GM18861 (cell line): ENCODE measurements at regions not wholly inside any gene's neighbourhood (a gene's known extent, or its start where the extent isn't known, plus 50 kb on each side); places are given as distances from the start of the nearest gene placed in this dataset.

Experiments used
- ATAC-seq: cut with Tn5 transposase; IDR thresholded peaks from one replicate; pipeline ENCODE4 v1.9.1; 2021; ENCODE audit not compliant: unreplicated experiment

DNA sequence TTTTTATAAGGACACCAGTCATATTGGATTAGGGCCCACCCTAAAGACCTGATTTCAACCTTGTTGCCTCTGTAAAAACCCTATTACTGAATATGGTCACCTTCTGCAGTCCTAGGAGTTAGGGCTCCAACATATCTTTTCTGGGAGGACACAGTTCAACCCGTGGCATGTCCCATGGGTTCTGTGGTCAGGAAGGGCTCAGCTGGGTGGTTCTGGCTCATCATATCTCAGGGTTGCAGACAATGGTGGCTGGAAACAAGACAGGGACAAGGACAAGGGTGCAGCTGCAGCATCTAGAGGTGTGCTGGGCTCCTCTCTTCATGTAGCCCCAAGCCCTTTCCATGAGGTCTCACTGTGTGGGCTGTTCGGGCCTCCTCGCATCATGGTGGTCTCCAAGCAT lies 63.1 kb upstream of the FOXF1 start:
- no peak for ATAC-seq

DNA sequence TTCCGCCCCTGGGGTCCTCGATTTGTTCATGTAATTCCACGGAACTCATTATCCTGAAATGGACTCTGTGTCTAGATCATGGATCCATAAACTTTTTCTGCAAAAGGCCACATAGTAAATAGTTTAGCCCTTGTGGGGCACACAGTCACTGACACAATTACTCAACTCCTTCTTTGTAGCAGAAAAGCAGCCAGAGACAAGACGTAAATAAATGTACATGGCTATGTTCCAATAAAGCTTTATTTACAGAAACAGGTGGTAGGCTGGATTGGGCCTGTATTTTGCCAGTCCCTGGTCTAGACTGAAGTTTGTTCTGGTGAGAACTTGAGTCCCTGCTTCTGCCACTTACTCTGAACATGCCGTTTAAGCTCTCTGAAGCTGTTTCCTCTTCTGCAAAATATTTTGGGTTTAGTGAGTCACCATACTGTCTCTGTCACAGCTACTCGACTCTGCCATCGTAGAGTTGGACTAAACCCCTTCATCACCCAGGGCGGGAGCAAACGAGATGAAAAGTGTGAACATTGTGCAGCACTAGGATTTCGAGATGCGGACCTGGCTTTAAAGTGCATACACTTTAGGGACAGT lies 61.9 kb upstream of the FOXF1 start:
- ATAC-seq, result no peak

DNA sequence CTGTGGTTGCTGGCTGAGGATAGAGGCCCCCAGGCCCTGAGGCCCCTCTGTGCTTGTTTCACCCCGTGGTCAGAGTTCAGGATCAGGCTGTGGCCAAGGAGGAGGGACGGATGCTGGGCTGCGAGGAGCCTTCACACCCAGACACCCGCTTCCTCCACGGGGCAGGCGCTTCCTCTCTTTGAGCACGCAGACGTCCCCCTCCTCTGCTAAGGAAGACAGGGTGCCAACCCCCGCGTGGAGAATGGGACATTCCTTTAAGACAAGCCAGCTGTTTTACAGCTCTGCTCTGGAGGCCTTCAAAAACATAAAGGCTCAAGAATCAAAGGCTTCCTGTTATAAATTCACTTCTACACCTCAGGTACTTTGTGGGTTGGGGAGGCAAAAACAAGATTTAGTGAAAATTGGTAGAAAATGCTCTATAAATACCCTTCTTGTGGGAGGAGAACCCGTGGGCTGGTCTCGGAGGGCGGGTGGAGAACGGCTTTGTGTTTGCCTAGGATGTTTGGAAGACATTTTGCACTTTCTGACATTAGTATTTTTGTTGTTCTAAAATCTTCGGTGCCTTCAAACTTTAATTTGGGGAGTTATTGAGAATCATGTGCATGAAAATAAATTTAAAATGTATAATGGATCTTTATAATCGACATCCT lies 60.8 kb upstream of the FOXF1 start:
- no peak for ATAC-seq

GRCh38 chr16:86450691-86451090 lies 59.6 kb upstream of the FOXF1 start:
- ATAC-seq, result no peak

DNA sequence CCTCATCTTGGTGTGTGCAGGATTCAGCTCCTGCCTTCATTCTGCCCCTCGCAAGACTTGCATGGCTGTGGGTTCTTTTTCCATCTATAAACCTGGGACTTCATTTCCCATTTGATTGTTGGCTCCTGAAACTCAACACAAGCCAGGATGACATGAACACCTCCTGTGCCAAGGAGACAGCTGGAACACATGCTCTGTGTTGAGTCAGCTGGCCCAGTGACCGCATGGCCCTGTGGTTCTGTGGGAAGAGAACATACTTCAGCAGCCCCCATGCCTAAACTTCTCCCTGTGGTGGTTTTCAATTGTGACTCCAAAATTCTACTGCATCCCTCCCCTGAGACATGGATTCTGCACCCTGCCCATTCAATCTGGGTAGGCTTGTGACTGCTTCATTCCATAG lies 57.9 kb upstream of the FOXF1 start:
- no peak for ATAC-seq

DNA sequence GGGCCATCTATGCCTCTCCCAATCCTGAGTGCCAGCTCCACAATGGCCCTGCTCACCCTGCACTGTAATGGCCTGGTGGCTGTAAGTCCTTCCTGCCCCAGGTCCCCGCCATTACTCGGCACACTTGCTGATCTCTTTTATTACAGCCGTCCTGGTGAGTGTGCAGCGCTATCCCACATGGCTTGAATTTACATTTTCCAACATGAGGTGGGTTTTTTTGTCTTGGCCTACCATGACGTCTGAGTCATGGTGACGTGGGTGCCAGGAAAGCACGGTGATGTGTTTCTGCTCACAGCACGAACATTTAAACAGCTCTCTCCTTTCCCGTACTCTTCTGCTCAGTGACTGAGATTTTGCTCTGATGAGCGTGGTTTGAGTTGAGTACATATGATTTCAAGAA lies 55.2 kb upstream of the FOXF1 start:
- no peak for ATAC-seq

DNA sequence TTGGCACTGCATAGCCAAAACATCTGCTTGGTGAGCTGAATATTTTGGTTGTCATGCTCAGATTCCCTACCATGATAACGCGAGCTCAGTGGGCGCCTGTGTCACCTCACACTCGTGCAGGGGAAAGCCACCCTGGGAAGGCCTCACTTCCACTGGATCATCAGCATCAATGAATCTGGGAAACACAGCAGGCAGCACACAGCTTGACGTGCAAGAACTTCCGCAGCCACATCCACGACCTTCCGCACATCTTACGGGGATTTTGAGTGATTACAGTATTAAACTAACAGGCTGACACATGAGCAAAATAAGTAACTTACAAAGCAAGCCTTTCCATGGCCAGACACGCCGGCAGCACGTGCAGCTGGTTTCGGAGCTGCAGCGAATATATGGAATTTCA lies 54.7 kb upstream of the FOXF1 start:
- no peak for ATAC-seq

DNA sequence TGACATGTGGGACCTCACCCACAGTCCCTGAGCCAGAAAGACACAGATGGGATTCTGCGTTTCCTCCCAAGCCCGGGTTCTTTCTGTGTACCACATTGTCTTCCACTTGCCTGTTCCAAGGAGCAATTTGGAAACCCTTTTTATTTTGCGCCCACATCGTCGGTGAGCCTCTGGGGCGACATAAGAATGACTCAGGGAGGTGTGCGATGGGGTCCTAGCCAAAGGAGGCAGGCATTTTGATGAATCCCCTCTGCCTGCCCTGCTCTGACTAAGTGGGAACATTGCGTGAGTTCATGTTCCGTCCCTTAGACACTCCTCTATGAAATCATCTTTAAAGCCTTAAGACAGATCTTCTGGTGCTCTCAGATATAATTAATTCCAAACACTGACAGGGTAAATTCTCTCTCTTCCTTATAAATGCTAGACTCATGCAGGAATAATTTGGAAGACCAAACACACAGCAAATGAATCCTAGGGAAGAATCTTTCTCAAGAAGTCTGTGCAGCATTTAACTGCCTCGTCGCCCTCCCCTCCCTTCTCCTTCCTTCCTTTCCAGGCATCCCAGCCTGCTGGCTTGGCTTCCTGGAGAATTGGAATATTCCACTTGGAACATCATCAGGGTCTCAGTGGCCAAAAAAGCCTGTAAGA lies 52.7 kb upstream of the FOXF1 start:
- no peak for ATAC-seq

GRCh38 chr16:86458149-86458777 lies 52.1 kb upstream of the FOXF1 start:
- ATAC-seq, result no peak

DNA sequence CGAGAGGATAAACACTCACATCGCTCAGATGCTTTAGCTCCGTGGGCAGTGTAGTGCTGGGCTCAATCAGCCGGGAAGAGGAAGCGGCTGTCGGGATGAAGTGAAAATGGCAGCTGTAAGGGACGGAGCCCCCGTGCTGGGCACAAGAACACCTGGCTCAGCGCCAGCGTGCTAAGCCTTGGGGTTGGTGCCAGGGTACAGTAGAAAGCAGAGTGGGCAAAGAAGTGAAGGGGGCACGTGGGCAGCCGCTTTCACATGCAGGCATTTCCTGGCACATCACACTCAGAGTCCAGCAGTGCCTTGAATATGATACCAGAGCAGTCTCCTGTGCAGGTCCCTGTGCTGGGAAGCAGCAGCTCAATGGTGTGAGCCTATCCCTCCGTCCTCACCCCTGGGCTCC lies 51.1 kb upstream of the FOXF1 start:
- no peak for ATAC-seq
